SK-N-SH treated with all-trans-retinoic acid at 6 μM for 48 hours (cell line): ENCODE measurements at regions not wholly inside any gene's neighbourhood (a gene's known extent, or its start where the extent isn't known, plus 50 kb on each side); places are given as distances from the start of the nearest gene placed in this dataset.

Experiments used
- ATAC-seq: fragments of 200-7000 bp; cut with Tn5 transposase; 3 replicates; pipeline ENCODE4 v1.9.1; 2020; ENCODE audit warnings: mild to moderate bottlenecking, moderate library complexity
- ARNTL ChIP-seq: fragments of 450-650 bp; formaldehyde crosslinking; IDR thresholded peaks from 2 replicates; pipeline ENCODE4 v1.5.0; 2020; ENCODE audit warnings: low read depth, mild to moderate bottlenecking, moderate library complexity, borderline replicate concordance
- BACH2 ChIP-seq: fragments of 250-450 bp; sonication (Bioruptor Pico); IDR thresholded peaks from 2 replicates; pipeline ENCODE4 v1.9.0; 2021; ENCODE audit warnings: mild to moderate bottlenecking, borderline replicate concordance
- GLIS3 ChIP-seq: fragments of 250-450 bp; sonication (Bioruptor Pico); IDR thresholded peaks from 2 replicates; pipeline ENCODE4 v1.5.0; 2020; ENCODE audit warnings: mild to moderate bottlenecking, moderate library complexity
- ISL1 ChIP-seq: fragments of 250-450 bp; sonication (Bioruptor Pico); IDR thresholded peaks from 2 replicates; pipeline ENCODE4 v2.1.2; 2022; ENCODE audit warnings: mild to moderate bottlenecking, moderate library complexity
- OSR1 ChIP-seq: fragments of 250-450 bp; sonication (Bioruptor Pico); IDR thresholded peaks from 2 replicates; pipeline ENCODE4 v1.8.0; 2022; ENCODE audit warnings: moderate library complexity, mild to moderate bottlenecking, inconsistent platforms
- PPARA ChIP-seq: fragments of 250-450 bp; sonication (Bioruptor Pico); IDR thresholded peaks from 2 replicates; pipeline ENCODE4 v1.5.0; 2020; ENCODE audit warnings: mild to moderate bottlenecking, borderline replicate concordance
- RARB ChIP-seq: fragments of 250-450 bp; sonication (Bioruptor Pico); IDR thresholded peaks from 2 replicates; pipeline ENCODE4 v1.8.0; 2021; ENCODE audit warnings: mild to moderate bottlenecking, moderate library complexity
- SNAI2 ChIP-seq: fragments of 250-450 bp; sonication (Bioruptor Pico); IDR thresholded peaks from 2 replicates; pipeline ENCODE4 v1.5.0; 2020; ENCODE audit warnings: mild to moderate bottlenecking, moderate library complexity
- TCF4 ChIP-seq: fragments of 250-450 bp; sonication (Bioruptor Pico); IDR thresholded peaks from 2 replicates; pipeline ENCODE4 v1.8.0; 2021; ENCODE audit warnings: mild to moderate bottlenecking, moderate library complexity, borderline replicate concordance
- TOX ChIP-seq: fragments of 250-450 bp; sonication (Bioruptor Pico); IDR thresholded peaks from 2 replicates; pipeline ENCODE4 v1.8.0; 2021; ENCODE audit warnings: mild to moderate bottlenecking, moderate library complexity, borderline replicate concordance
- ZC3H10 ChIP-seq: fragments of 250-450 bp; sonication (Bioruptor Pico); IDR thresholded peaks from 2 replicates; pipeline ENCODE4 v1.5.1; 2021; ENCODE audit warnings: mild to moderate bottlenecking, moderate library complexity
- ZFP3 ChIP-seq: fragments of 250-450 bp; sonication (Bioruptor Pico); IDR thresholded peaks from 2 replicates; pipeline ENCODE4 v1.5.0; 2020; ENCODE audit warnings: mild to moderate bottlenecking, moderate library complexity
- ZFP30 ChIP-seq: fragments of 450-650 bp; formaldehyde crosslinking; IDR thresholded peaks from 2 replicates; pipeline ENCODE4 v1.5.0; 2022; ENCODE audit warnings: mild to moderate bottlenecking, moderate library complexity
- ZNF565 ChIP-seq: fragments of 450-650 bp; formaldehyde crosslinking; conservative IDR thresholded peaks from 2 replicates; pipeline ENCODE4 v1.5.0; 2020; ENCODE audit warnings: low read depth, mild to moderate bottlenecking, moderate library complexity
- ZNF70 ChIP-seq: fragments of 450-650 bp; formaldehyde crosslinking; IDR thresholded peaks from 2 replicates; pipeline ENCODE4 v1.5.0; 2020; ENCODE audit warnings: mild to moderate bottlenecking, moderate library complexity
- ZNF8 ChIP-seq: fragments of 450-650 bp; formaldehyde crosslinking; IDR thresholded peaks from 2 replicates; pipeline ENCODE4 v1.5.0; 2020; ENCODE audit warnings: mild to moderate bottlenecking, moderate library complexity
- TF ChIP-seq, protein P1 (sequence below): fragments of 250-450 bp; sonication (Bioruptor Pico); IDR thresholded peaks from 2 replicates; pipeline ENCODE4 v1.5.1; 2020; ENCODE audit warnings: low read depth, mild to moderate bottlenecking, moderate library complexity
- TF ChIP-seq, protein P2 (sequence below): fragments of 250-450 bp; sonication (Bioruptor Pico); IDR thresholded peaks from 2 replicates; pipeline ENCODE4 v1.8.0; 2021; ENCODE audit warnings: low read depth, mild to moderate bottlenecking, moderate library complexity, borderline replicate concordance
- TF ChIP-seq, protein P3 (sequence below): fragments of 250-450 bp; sonication (Bioruptor Pico); IDR thresholded peaks from 2 replicates; pipeline ENCODE4 v1.5.0; 2020; ENCODE audit warnings: mild to moderate bottlenecking, moderate library complexity
- TF ChIP-seq, protein P4 (sequence below): fragments of 250-450 bp; sonication (Bioruptor Pico); IDR thresholded peaks from 2 replicates; pipeline ENCODE4 v1.5.1; 2021; ENCODE audit warnings: mild to moderate bottlenecking, moderate library complexity

DNA sequence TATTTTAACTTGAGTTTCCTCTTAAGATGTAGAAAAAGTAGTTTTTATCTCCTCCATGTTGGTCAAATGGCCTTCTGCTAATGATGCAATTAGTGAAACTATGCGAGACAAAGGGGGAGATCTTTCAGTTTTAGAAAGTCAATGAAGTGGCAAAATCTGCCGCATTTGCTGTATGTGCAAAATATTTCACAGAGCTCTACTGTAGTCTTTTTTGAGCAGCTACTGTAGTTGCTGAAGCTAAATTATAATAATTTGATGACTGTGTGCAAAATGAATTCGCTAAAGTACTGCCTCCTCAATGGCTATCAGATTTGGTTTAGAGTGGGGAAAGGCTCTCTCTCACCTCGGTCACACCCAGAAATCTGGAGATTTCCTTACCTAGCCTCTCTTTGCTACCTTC is 267.6 kb upstream of the ZFP64 start:
- TF ChIP-seq, protein P1, sequence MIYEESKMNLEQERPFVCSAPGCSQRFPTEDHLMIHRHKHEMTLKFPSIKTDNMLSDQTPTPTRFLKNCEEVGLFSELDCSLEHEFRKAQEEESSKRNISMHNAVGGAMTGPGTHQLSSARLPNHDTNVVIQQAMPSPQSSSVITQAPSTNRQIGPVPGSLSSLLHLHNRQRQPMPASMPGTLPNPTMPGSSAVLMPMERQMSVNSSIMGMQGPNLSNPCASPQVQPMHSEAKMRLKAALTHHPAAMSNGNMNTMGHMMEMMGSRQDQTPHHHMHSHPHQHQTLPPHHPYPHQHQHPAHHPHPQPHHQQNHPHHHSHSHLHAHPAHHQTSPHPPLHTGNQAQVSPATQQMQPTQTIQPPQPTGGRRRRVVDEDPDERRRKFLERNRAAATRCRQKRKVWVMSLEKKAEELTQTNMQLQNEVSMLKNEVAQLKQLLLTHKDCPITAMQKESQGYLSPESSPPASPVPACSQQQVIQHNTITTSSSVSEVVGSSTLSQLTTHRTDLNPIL (CRISPR knock-in tag): no peak
- TF ChIP-seq ZNF8 (CRISPR knock-in tag): no peak
- ATAC-seq: no peak

DNA sequence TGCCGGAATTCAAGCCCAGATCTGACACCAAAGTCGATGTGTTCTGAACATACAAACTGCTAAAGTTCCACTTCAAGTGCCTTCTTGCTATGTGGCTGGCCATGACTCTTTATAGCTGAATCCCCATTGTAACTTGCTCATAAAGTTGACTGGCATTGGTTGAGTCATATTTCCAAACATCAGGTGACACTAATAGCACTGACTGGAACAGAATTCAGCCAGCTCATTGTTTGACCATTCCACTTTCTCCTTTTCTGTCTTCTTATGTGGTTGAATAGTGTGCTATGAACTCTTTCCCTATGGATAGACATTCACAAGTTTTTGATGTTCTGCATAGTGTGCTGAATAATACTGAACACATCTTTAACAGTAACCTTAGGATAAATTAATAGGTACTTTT is 266.2 kb upstream of the ZFP64 start:
- ATAC-seq: no peak
- TF ChIP-seq ZNF565 (CRISPR knock-in tag) (no peak), ZFP3 (CRISPR knock-in tag) (no peak), OSR1 (CRISPR knock-in tag) (no peak), TOX (CRISPR knock-in tag) (no peak), ISL1 (no peak), TCF4 (CRISPR knock-in tag) (no peak), BACH2 (CRISPR knock-in tag) (no peak), ZFP30 (CRISPR knock-in tag) (no peak)
- TF ChIP-seq, protein P2, sequence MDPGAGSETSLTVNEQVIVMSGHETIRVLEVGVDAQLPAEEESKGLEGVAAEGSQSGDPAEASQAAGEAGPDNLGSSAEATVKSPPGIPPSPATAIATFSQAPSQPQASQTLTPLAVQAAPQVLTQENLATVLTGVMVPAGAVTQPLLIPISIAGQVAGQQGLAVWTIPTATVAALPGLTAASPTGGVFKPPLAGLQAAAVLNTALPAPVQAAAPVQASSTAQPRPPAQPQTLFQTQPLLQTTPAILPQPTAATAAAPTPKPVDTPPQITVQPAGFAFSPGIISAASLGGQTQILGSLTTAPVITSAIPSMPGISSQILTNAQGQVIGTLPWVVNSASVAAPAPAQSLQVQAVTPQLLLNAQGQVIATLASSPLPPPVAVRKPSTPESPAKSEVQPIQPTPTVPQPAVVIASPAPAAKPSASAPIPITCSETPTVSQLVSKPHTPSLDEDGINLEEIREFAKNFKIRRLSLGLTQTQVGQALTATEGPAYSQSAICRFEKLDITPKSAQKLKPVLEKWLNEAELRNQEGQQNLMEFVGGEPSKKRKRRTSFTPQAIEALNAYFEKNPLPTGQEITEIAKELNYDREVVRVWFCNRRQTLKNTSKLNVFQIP (CRISPR knock-in tag): no peak
- TF ChIP-seq, protein P3, sequence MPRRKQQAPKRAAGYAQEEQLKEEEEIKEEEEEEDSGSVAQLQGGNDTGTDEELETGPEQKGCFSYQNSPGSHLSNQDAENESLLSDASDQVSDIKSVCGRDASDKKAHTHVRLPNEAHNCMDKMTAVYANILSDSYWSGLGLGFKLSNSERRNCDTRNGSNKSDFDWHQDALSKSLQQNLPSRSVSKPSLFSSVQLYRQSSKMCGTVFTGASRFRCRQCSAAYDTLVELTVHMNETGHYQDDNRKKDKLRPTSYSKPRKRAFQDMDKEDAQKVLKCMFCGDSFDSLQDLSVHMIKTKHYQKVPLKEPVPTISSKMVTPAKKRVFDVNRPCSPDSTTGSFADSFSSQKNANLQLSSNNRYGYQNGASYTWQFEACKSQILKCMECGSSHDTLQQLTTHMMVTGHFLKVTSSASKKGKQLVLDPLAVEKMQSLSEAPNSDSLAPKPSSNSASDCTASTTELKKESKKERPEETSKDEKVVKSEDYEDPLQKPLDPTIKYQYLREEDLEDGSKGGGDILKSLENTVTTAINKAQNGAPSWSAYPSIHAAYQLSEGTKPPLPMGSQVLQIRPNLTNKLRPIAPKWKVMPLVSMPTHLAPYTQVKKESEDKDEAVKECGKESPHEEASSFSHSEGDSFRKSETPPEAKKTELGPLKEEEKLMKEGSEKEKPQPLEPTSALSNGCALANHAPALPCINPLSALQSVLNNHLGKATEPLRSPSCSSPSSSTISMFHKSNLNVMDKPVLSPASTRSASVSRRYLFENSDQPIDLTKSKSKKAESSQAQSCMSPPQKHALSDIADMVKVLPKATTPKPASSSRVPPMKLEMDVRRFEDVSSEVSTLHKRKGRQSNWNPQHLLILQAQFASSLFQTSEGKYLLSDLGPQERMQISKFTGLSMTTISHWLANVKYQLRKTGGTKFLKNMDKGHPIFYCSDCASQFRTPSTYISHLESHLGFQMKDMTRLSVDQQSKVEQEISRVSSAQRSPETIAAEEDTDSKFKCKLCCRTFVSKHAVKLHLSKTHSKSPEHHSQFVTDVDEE: no peak
- TF ChIP-seq, protein P1 (CRISPR knock-in tag): no peak

DNA sequence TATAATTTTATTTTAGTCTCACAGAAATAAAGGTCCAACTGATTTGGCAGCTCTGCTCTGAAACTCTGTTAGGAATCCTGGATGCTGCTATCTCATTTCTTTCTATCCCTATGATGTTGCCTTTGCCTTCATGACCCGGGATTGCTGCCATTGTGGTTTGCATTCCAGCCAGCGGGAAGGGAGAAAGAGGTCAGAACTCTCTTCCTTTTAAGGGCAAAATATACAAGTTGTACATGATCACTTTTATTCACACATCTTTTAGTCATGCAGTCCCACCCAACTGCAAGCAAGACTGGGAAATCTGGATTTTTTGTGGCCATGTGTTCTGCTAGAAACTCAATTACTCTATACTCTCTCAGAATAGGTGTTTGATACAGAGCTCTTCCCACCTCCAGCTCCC is 263.1 kb upstream of the ZFP64 start:
- ATAC-seq: no peak
- no peak for TF ChIP-seq TCF4 (CRISPR knock-in tag)

DNA sequence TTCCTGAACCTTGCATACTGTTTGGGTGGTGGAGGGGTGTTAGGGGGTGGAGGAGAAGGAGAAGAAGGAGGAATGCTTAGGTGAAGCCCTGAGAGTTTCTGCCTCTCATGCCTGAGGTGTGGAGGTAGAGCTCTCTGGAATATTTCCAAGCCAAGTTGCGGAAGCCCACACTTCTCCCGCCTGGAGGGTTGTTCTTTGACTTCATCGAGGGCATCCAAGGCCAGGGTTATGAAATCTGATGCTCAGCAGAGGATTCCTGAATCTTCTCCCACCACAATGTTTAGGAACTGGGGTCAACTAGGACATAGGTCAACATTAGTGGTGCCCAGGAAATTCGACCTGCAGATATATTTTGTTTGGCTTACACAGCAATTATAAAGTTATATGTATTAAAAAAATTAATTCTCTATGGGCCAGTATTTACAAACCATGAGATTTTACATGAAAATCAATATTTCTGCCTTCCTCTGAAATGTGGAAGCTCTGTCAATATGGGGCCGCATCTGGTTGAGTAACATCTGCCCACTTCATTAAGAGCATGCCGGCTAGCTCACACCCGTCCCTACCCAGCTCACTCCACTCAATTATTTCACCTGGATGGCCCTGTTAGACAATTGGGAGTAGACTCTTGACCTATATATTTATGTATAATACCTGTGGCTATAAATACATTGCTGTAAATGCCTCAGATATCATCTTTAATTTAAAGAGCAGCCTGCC is 257.1 kb upstream of the ZFP64 start:
- ATAC-seq: no peak
- TF ChIP-seq, protein P1 (CRISPR knock-in tag): no peak
- TF ChIP-seq ZNF70: no peak
- no peak for TF ChIP-seq SNAI2 (CRISPR knock-in tag)
- no peak for TF ChIP-seq OSR1 (CRISPR knock-in tag)
- no peak for TF ChIP-seq ZNF565 (CRISPR knock-in tag)

DNA sequence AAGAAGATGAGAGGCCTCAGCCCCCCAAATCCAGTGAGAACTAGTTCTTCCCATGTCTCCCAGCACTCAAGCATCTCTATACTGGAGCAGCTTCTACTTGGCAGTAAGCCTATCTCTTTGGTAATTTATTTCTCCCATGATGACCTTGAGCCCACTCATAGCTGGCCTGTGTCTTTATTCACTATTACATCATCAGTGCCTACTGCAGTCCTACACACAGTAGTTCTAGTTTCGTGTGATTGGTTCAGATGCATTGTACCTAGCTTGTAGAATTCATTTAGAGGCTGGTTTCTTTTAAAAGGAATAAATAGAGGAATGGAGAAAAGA is 255.6 kb upstream of the ZFP64 start:
- no peak for ATAC-seq
- TF ChIP-seq SNAI2 (CRISPR knock-in tag): no peak
- no peak for TF ChIP-seq GLIS3 (CRISPR knock-in tag)
- TF ChIP-seq ZNF8 (CRISPR knock-in tag): no peak
- TF ChIP-seq, protein P4, sequence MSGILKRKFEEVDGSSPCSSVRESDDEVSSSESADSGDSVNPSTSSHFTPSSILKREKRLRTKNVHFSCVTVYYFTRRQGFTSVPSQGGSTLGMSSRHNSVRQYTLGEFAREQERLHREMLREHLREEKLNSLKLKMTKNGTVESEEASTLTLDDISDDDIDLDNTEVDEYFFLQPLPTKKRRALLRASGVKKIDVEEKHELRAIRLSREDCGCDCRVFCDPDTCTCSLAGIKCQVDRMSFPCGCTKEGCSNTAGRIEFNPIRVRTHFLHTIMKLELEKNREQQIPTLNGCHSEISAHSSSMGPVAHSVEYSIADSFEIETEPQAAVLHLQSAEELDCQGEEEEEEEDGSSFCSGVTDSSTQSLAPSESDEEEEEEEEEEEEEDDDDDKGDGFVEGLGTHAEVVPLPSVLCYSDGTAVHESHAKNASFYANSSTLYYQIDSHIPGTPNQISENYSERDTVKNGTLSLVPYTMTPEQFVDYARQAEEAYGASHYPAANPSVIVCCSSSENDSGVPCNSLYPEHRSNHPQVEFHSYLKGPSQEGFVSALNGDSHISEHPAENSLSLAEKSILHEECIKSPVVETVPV: no peak
- no peak for TF ChIP-seq BACH2 (CRISPR knock-in tag)
- no peak for TF ChIP-seq ARNTL (CRISPR knock-in tag)
- TF ChIP-seq ZNF70: no peak
- TF ChIP-seq ZC3H10 (CRISPR knock-in tag): no peak
- no peak for TF ChIP-seq ZNF565 (CRISPR knock-in tag)
- no peak for TF ChIP-seq ZFP30 (CRISPR knock-in tag)
- no peak for TF ChIP-seq RARB (CRISPR knock-in tag)
- TF ChIP-seq ISL1: no peak
- no peak for TF ChIP-seq PPARA
- TF ChIP-seq ZFP3 (CRISPR knock-in tag): no peak
- TF ChIP-seq, protein P3: no peak
